Progenitor cell of endocrine pancreas (in vitro differentiated cells): ENCODE measurements at regions not wholly inside any gene's neighbourhood (a gene's known extent, or its start where the extent isn't known, plus 50 kb on each side); places are given as distances from the start of the nearest gene placed in this dataset.

Experiments
- DNase-seq: peaks from one replicate; pipeline ENCODE4 v3.0.0; 2021; ENCODE audit warnings: low spot score; ENCODE audit not compliant: unreplicated experiment
- H3K27ac Mint-ChIP-seq: 2 replicates; pipeline ENCODE4 v1.8.0; 2021; ENCODE audit warnings: mild to moderate bottlenecking, moderate library complexity, mixed read lengths
- H3K27me3 Mint-ChIP-seq: 2 replicates; pipeline ENCODE4 v1.8.0; 2021; ENCODE audit warnings: mixed read lengths
- H3K36me3 Mint-ChIP-seq: 2 replicates; pipeline ENCODE4 v1.8.0; 2022; ENCODE audit warnings: mixed read lengths; ENCODE audit not compliant: insufficient read depth
- H3K4me1 Mint-ChIP-seq: 2 replicates; pipeline ENCODE4 v1.8.0; 2021; ENCODE audit warnings: low read depth, mixed read lengths
- H3K4me3 Mint-ChIP-seq: 2 replicates; pipeline ENCODE4 v1.8.0; 2021; ENCODE audit warnings: low read depth, mild to moderate bottlenecking, moderate library complexity, mixed read lengths
- H3K9me3 Mint-ChIP-seq: 2 replicates; pipeline ENCODE4 v1.8.0; 2021; ENCODE audit warnings: low read depth, mixed read lengths
- TF ChIP-seq, protein P1 (sequence below): fragments of 200-600 bp; sonication (generic); IDR thresholded peaks from one replicate; pipeline ENCODE4 v1.5.0; 2021; ENCODE audit warnings: antibody characterized with exemption, mild to moderate bottlenecking; ENCODE audit not compliant: unreplicated experiment

- Mint-ChIP-seq H3K4me1 (peaks cover 2% of the 10 kb centered on the region), H3K27ac (no peak overlapping the region), H3K9me3 (no peaks in the 10 kb centered on the region), H3K36me3 (no peaks in the 10 kb centered on the region), H3K27me3 (no peaks in the 10 kb centered on the region), H3K4me3 (no peak overlapping the region)
- no peak for DNase-seq
- TF ChIP-seq, protein P1, sequence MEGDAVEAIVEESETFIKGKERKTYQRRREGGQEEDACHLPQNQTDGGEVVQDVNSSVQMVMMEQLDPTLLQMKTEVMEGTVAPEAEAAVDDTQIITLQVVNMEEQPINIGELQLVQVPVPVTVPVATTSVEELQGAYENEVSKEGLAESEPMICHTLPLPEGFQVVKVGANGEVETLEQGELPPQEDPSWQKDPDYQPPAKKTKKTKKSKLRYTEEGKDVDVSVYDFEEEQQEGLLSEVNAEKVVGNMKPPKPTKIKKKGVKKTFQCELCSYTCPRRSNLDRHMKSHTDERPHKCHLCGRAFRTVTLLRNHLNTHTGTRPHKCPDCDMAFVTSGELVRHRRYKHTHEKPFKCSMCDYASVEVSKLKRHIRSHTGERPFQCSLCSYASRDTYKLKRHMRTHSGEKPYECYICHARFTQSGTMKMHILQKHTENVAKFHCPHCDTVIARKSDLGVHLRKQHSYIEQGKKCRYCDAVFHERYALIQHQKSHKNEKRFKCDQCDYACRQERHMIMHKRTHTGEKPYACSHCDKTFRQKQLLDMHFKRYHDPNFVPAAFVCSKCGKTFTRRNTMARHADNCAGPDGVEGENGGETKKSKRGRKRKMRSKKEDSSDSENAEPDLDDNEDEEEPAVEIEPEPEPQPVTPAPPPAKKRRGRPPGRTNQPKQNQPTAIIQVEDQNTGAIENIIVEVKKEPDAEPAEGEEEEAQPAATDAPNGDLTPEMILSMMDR: no peak
These were observed 56.0 kb upstream of the OR5AK2 start for GRCh38 chr11:56932572-56933220.

DNA sequence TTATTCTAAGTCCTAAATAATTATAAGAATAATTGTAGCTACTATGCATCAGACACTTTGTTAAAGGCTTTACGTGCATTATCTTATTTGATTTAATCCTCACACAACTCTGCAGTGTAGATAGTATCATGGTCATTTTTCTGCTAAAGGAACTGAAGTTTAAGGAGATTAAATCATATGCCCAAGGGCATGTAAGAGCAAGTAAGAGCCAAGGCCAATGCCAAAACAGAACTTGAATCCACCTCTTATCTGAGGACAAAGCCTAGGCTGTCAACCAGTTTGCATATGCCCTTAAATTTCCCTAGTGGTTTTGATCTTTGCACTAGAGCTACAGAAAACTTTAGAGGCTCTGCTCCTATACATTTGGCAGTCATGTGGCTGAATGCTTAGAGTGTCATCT, 65.6 kb upstream of the OR5AK2 start:
- H3K4me3 Mint-ChIP-seq: no peak overlapping the region
- no peaks in the 10 kb centered on the region for H3K4me1 Mint-ChIP-seq
- H3K27me3 Mint-ChIP-seq: peaks cover 3% of the 10 kb centered on the region
- TF ChIP-seq, protein P1: no peak
- H3K36me3 Mint-ChIP-seq: no peaks in the 10 kb centered on the region
- H3K9me3 Mint-ChIP-seq: no peaks in the 10 kb centered on the region
- no peak for DNase-seq
- H3K27ac Mint-ChIP-seq: no peak overlapping the region

GRCh38 chr11:56922421-56922820, 66.3 kb upstream of the OR5AK2 start:
- Mint-ChIP-seq H3K9me3 (no peaks in the 10 kb centered on the region), H3K36me3 (no peaks in the 10 kb centered on the region), H3K4me3 (no peak overlapping the region), H3K27ac (no peak overlapping the region), H3K4me1 (peaks cover 4% of the 10 kb centered on the region), H3K27me3 (peaks cover 3% of the 10 kb centered on the region)
- TF ChIP-seq, protein P1: no peak
- no peak for DNase-seq

DNA sequence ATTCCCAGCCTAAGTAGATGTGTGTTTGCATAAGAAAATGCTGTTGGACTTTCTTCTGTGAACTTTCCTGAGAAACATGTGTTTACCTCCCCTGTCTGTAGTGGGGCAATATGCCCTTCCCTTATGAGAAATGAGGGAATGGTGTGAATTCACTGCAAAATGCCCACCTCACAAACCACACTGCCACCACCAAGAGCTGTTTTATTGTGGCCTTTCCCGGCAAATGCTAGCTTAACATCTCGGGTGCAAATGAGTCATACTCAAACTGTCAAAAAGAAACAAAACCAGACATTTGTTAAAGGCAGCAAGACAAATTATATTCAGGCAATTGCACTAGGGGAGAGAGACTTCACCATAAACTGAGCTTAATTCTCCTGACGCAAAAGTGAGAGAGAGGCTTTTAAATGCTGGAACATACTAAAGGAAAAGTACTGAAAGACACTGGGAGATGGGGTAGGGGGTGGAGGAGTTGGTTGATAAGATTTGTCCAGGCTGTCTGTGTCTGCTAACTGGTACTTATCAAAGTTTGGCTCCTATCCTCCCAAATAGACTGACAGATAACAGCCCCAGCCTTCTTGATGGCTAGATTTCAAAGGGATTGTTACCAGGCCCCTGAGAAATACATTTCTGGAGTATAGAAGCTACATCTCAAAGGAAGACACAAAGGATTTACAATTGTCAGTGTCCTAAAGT, 70.9 kb upstream of the OR5AK2 start:
- no peaks in the 10 kb centered on the region for H3K9me3 Mint-ChIP-seq
- TF ChIP-seq, protein P1: no peak
- DNase-seq: no peak
- H3K27ac Mint-ChIP-seq: no peak overlapping the region
- no peaks in the 10 kb centered on the region for H3K36me3 Mint-ChIP-seq
- H3K4me3 Mint-ChIP-seq: no peak overlapping the region
- H3K27me3 Mint-ChIP-seq: no peaks in the 10 kb centered on the region
- H3K4me1 Mint-ChIP-seq: peaks cover 6% of the 10 kb centered on the region

DNA sequence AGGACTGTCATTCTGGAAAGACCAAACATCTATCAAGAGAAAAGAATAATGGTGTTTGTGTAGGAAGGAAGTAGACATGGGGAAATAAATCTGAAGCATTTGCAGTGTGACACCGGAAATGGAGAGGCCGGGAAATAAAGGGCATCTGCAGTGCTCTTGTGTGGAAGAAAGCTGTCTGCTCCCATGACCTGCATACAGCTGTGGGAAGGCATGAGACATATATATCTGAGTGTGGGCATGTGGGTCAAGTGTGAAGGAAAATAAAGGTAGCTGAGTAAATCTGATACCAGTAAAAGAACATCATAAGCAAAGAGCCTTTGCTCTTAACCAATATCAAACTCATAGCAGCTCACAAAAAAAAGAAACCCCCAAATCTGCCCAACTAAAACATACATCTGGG, 72.1 kb upstream of the OR5AK2 start:
- H3K9me3 Mint-ChIP-seq: no peaks in the 10 kb centered on the region

More for the DNA sequence above, 72.1 kb upstream of the OR5AK2 start:
- no peak overlapping the region for H3K4me3 Mint-ChIP-seq
- H3K4me1 Mint-ChIP-seq: peaks cover 6% of the 10 kb centered on the region
- H3K27me3 Mint-ChIP-seq: no peaks in the 10 kb centered on the region
- TF ChIP-seq, protein P1: no peak
- DNase-seq: no peak
- H3K36me3 Mint-ChIP-seq: no peaks in the 10 kb centered on the region
- no peak overlapping the region for H3K27ac Mint-ChIP-seq
